Keratinocyte (primary cell): ENCODE measurements at regions not wholly inside any gene's neighbourhood (a gene's known extent, or its start where the extent isn't known, plus 50 kb on each side); places are given as distances from the start of the nearest gene placed in this dataset.

Experiments used
- DNase-seq: peaks from one replicate; pipeline ENCODE4 v3.0.0-alpha.2; 2011; ENCODE audit warnings: low read depth, missing footprints, low spot score
- FAIRE-seq: peaks from 2 replicates; lab custom pipeline; 2011; peaks lifted over from hg19 to GRCh38; lab: Jason Lieb, UNC
- H2AFZ ChIP-seq: 2 replicates; pipeline ENCODE4 v1.6.0; 2012; ENCODE audit warnings: low read length, control low read depth, inconsistent platforms; ENCODE audit not compliant: control insufficient read depth
- H3K27ac ChIP-seq: 2 replicates; pipeline ENCODE4 v1.5.1; 2011; ENCODE audit warnings: low read length; ENCODE audit not compliant: control insufficient read depth, insufficient read depth
- H3K27me3 ChIP-seq: 3 replicates; pipeline ENCODE4 v1.6.0; 2011; ENCODE audit warnings: low read length; ENCODE audit not compliant: control insufficient read depth, insufficient read depth; ENCODE audit errors: extremely low read depth
- H3K36me3 ChIP-seq, 2 experiments: 2 replicates in 1 of 2; 3 replicates in 1 of 2; pipeline ENCODE4 v1.5.1; 2011; ENCODE audit warnings: low read length in 2 of 2, mild to moderate bottlenecking in 1 of 2; ENCODE audit not compliant: control insufficient read depth in 2 of 2, insufficient read depth in 2 of 2; ENCODE audit errors: extremely low read depth in 1 of 2
- H3K4me1 ChIP-seq: 3 replicates; pipeline ENCODE4 v1.5.1; 2011; ENCODE audit warnings: low read length; ENCODE audit not compliant: control insufficient read depth, insufficient read depth; ENCODE audit errors: extremely low read depth
- H3K4me2 ChIP-seq: 3 replicates; pipeline ENCODE4 v1.6.0; 2011; ENCODE audit warnings: low read depth, low read length; ENCODE audit not compliant: control insufficient read depth, insufficient read depth; ENCODE audit errors: extremely low read depth
- H3K4me3 ChIP-seq, 3 experiments: fragments of 200-600 bp in 1 of 3; sonication (generic) in 1 of 3; 2 replicates in 2 of 3; 3 replicates in 1 of 3; pipeline ENCODE4 v1.5.1; 2011 to 2016; ENCODE audit warnings: low read length in 3 of 3, mild to moderate bottlenecking in 3 of 3, control low read depth in 2 of 3, inconsistent platforms in 1 of 3, low read depth in 1 of 3, mixed read lengths in 1 of 3, mixed run types in 1 of 3, moderate library complexity in 1 of 3; ENCODE audit not compliant: control insufficient read depth in 2 of 3, insufficient read depth in 2 of 3; ENCODE audit errors: extremely low read depth in 1 of 3
- H3K79me2 ChIP-seq: 2 replicates; pipeline ENCODE4 v1.6.0; 2012; ENCODE audit warnings: low read length; ENCODE audit not compliant: control insufficient read depth, insufficient read depth
- H3K9ac ChIP-seq: 3 replicates; pipeline ENCODE4 v1.6.0; 2011; ENCODE audit warnings: low read length; ENCODE audit not compliant: control insufficient read depth, insufficient read depth; ENCODE audit errors: extremely low read depth
- H3K9me1 ChIP-seq: 3 replicates; pipeline ENCODE4 v1.6.0; 2011; ENCODE audit warnings: low read length; ENCODE audit not compliant: control insufficient read depth, insufficient read depth; ENCODE audit errors: extremely low read depth
- H3K9me3 ChIP-seq: 2 replicates; pipeline ENCODE4 v1.5.1; 2012; ENCODE audit warnings: low read depth, low read length; ENCODE audit not compliant: control insufficient read depth
- H4K20me1 ChIP-seq: 3 replicates; pipeline ENCODE4 v1.6.0; 2011; ENCODE audit warnings: low read length; ENCODE audit not compliant: control insufficient read depth, insufficient read depth; ENCODE audit errors: extremely low read depth
- CTCF ChIP-seq, 3 experiments: IDR thresholded peaks in 1 of 3; conservative IDR thresholded peaks in 1 of 3; optimal IDR thresholded peaks in 1 of 3; 2 replicates in 2 of 3; 3 replicates in 1 of 3; pipeline versions ENCODE3 to v1.5.1; 2011; ENCODE audit warnings: low read length in 3 of 3, mild to moderate bottlenecking in 3 of 3, moderate library complexity in 2 of 3, control low read depth in 1 of 3, inconsistent platforms in 1 of 3; ENCODE audit not compliant: insufficient read depth in 2 of 3; ENCODE audit errors: extremely low read depth in 1 of 3
- EZH2 ChIP-seq: IDR thresholded peaks from one replicate; pipeline ENCODE4 v1.6.1; 2012; ENCODE audit warnings: inconsistent platforms, mild to moderate bottlenecking, low read length, moderate library complexity
- dilution Hi-C: fragments of 300-500 bp; cut with MboI; formaldehyde crosslinking; loops from one replicate; pipeline ENCODE4 v1.7.0; 2020; ENCODE audit warnings: low sequenced_read_pairs; ENCODE audit not compliant: extremely low pct_ligation_motif_present

- Histone ChIP-seq H3K4me2 (no peak overlapping the region), H3K9me1 (no peaks in the 10 kb centered on the region), H4K20me1 (no peaks in the 10 kb centered on the region), H3K9me3 (no peaks in the 10 kb centered on the region), H3K79me2 (no peaks in the 10 kb centered on the region), H2AFZ (no peak overlapping the region), H3K27me3 (peaks cover 5% of the 10 kb centered on the region), H3K36me3 (no peaks in the 10 kb centered on the region), H3K4me1 (no peaks in the 10 kb centered on the region), H3K4me3 (no peak overlapping the region), H3K9ac (no peak overlapping the region), H3K27ac (no peak overlapping the region)
- dilution Hi-C loops, result no loop called here
- TF ChIP-seq CTCF (optimal IDR thresholded peaks at IDR 0.05 in 1 of 3, IDR thresholded peaks at IDR 0.05 in 1 of 3, conservative IDR thresholded peaks at IDR 0.05 in 1 of 3; ENCODE audit: extremely low read depth in 1 of 3, insufficient read depth in 2 of 3, low read length in 3 of 3) (no peak), EZH2 (no peak)
- FAIRE-seq (no peak), DNase-seq (no peak)
These were observed 96.5 kb upstream of the ERCC6L2 start for GRCh38 chr9:95778957-95779356.

GRCh38 chr9:95777136-95777535 is 98.4 kb upstream of the ERCC6L2 start:
- no peak overlapping the region for H2AFZ ChIP-seq
- no peak overlapping the region for H3K9ac ChIP-seq
- H3K9me1 ChIP-seq, result no peaks in the 10 kb centered on the region
- H3K9me3 ChIP-seq, result no peaks in the 10 kb centered on the region
- H3K36me3 ChIP-seq, result no peaks in the 10 kb centered on the region
- no peak for TF ChIP-seq CTCF (optimal IDR thresholded peaks at IDR 0.05 in 1 of 3, IDR thresholded peaks at IDR 0.05 in 1 of 3, conservative IDR thresholded peaks at IDR 0.05 in 1 of 3; ENCODE audit: extremely low read depth in 1 of 3, insufficient read depth in 2 of 3, low read length in 3 of 3)
- no peak for TF ChIP-seq EZH2
- peaks cover 10% of the 10 kb centered on the region for H3K27me3 ChIP-seq
- FAIRE-seq (no peak), DNase-seq (no peak)
- no peaks in the 10 kb centered on the region for H3K4me1 ChIP-seq
- H4K20me1 ChIP-seq, result no peaks in the 10 kb centered on the region
- H3K4me3 ChIP-seq, result no peak overlapping the region
- H3K4me2 ChIP-seq, result no peak overlapping the region
- no peak overlapping the region for H3K27ac ChIP-seq
- no peaks in the 10 kb centered on the region for H3K79me2 ChIP-seq
- dilution Hi-C loops, result no loop called here
